ENCODE measurements at regions not wholly inside any gene's neighbourhood (a gene's known extent, or its start where the extent isn't known, plus 50 kb on each side); places are given as distances from the start of the nearest gene placed in this dataset.

GRCh38 chr4:128393101-128393704 lies 105.6 kb upstream of the PGRMC2 start:
- in situ Hi-C loops (cut with MboI; ENCODE audit: low sequenced_read_pairs, unreplicated experiment): no loop called here
- DNase-seq (ENCODE audit: low spot score): no peak
- TF ChIP-seq, protein P1, sequence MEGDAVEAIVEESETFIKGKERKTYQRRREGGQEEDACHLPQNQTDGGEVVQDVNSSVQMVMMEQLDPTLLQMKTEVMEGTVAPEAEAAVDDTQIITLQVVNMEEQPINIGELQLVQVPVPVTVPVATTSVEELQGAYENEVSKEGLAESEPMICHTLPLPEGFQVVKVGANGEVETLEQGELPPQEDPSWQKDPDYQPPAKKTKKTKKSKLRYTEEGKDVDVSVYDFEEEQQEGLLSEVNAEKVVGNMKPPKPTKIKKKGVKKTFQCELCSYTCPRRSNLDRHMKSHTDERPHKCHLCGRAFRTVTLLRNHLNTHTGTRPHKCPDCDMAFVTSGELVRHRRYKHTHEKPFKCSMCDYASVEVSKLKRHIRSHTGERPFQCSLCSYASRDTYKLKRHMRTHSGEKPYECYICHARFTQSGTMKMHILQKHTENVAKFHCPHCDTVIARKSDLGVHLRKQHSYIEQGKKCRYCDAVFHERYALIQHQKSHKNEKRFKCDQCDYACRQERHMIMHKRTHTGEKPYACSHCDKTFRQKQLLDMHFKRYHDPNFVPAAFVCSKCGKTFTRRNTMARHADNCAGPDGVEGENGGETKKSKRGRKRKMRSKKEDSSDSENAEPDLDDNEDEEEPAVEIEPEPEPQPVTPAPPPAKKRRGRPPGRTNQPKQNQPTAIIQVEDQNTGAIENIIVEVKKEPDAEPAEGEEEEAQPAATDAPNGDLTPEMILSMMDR (IDR thresholded peaks at IDR 0.05; ENCODE audit: borderline replicate concordance, control extremely low read depth, extremely low read depth, insufficient read depth, missing control alignments): no peak

- TF ChIP-seq, protein P1 (IDR thresholded peaks at IDR 0.05; ENCODE audit: borderline replicate concordance, control extremely low read depth, extremely low read depth, insufficient read depth, missing control alignments): no peak
- in situ Hi-C loops (cut with MboI; ENCODE audit: low sequenced_read_pairs, unreplicated experiment): no loop called here
- DNase-seq (ENCODE audit: low spot score): no peak
These were observed 102.9 kb upstream of the PGRMC2 start for GRCh38 chr4:128390475-128390996.

- in situ Hi-C loops (cut with MboI; ENCODE audit: low sequenced_read_pairs, unreplicated experiment): no loop called here
- TF ChIP-seq, protein P1 (IDR thresholded peaks at IDR 0.05; ENCODE audit: borderline replicate concordance, control extremely low read depth, extremely low read depth, insufficient read depth, missing control alignments): no peak
- no peak for DNase-seq (ENCODE audit: low spot score)
These were observed 101.2 kb upstream of the PGRMC2 start for GRCh38 chr4:128388796-128389195.

GRCh38 chr4:128388352-128388630 lies 100.7 kb upstream of the PGRMC2 start:
- no peak for DNase-seq (ENCODE audit: low spot score)
- TF ChIP-seq, protein P1 (IDR thresholded peaks at IDR 0.05; ENCODE audit: borderline replicate concordance, control extremely low read depth, extremely low read depth, insufficient read depth, missing control alignments): no peak
- in situ Hi-C loops (cut with MboI; ENCODE audit: low sequenced_read_pairs, unreplicated experiment): no loop called here

- TF ChIP-seq, protein P1 (IDR thresholded peaks at IDR 0.05; ENCODE audit: borderline replicate concordance, control extremely low read depth, extremely low read depth, insufficient read depth, missing control alignments): no peak
- no peak for DNase-seq (ENCODE audit: low spot score)
- in situ Hi-C loops (cut with MboI; ENCODE audit: low sequenced_read_pairs, unreplicated experiment): no loop called here
These were observed 100.2 kb upstream of the PGRMC2 start for GRCh38 chr4:128387600-128388351.

GRCh38 chr4:128386761-128387599 lies 99.4 kb upstream of the PGRMC2 start:
- in situ Hi-C loops (cut with MboI; ENCODE audit: low sequenced_read_pairs, unreplicated experiment): no loop called here
- TF ChIP-seq, protein P1 (IDR thresholded peaks at IDR 0.05; ENCODE audit: borderline replicate concordance, control extremely low read depth, extremely low read depth, insufficient read depth, missing control alignments): no peak
- no peak for DNase-seq (ENCODE audit: low spot score)
